MM.1S (cell line): ENCODE measurements at regions not wholly inside any gene's neighbourhood (a gene's known extent, or its start where the extent isn't known, plus 50 kb on each side); places are given as distances from the start of the nearest gene placed in this dataset.

Experiments used
- DNase-seq: peaks from one replicate; pipeline ENCODE4 v3.0.0-alpha.2; 2015
- H2AFZ ChIP-seq: fragments of 300-600 bp; sonication (generic); 2 replicates; pipeline ENCODE4 v1.6.0; 2016; ENCODE audit warnings: antibody characterized with exemption, low read length
- H3F3A ChIP-seq: fragments of 300-600 bp; sonication (generic); 2 replicates; pipeline ENCODE4 v1.6.1; 2016; ENCODE audit warnings: mild to moderate bottlenecking, antibody characterized with exemption, low read length, moderate library complexity, mixed read lengths; ENCODE audit not compliant: insufficient read depth
- H3K27ac ChIP-seq: fragments of 300-600 bp; sonication (generic); 2 replicates; pipeline ENCODE4 v1.5.1; 2016; ENCODE audit warnings: mild to moderate bottlenecking, low read length
- H3K27me3 ChIP-seq: fragments of 300-600 bp; sonication (generic); replicated peaks from 2 replicates; pipeline ENCODE4 v1.6.0; 2016; ENCODE audit warnings: low read length; ENCODE audit not compliant: insufficient read depth
- H3K36me3 ChIP-seq: fragments of 300-600 bp; sonication (generic); replicated peaks from 2 replicates; pipeline ENCODE4 v1.6.1; 2016; ENCODE audit warnings: mild to moderate bottlenecking, low read length, mixed read lengths; ENCODE audit not compliant: insufficient read depth
- H3K4me1 ChIP-seq: fragments of 300-600 bp; sonication (generic); 2 replicates; pipeline ENCODE4 v1.6.1; 2016; ENCODE audit warnings: low read length, mixed read lengths
- H3K4me2 ChIP-seq: fragments of 300-600 bp; sonication (generic); 2 replicates; pipeline ENCODE4 v1.6.0; 2016; ENCODE audit warnings: low read depth, low read length
- H3K4me3 ChIP-seq: fragments of 300-600 bp; sonication (generic); 2 replicates; pipeline ENCODE4 v1.5.1; 2016; ENCODE audit warnings: low read length, mixed read lengths
- H3K79me2 ChIP-seq: fragments of 300-600 bp; sonication (generic); 2 replicates; pipeline ENCODE4 v1.6.1; 2016; ENCODE audit warnings: mixed run types, low read length, mixed read lengths
- H3K9ac ChIP-seq: fragments of 300-600 bp; sonication (generic); 2 replicates; pipeline ENCODE4 v1.6.1; 2016; ENCODE audit warnings: low read length, mixed read lengths
- H3K9me2 ChIP-seq: fragments of 300-600 bp; sonication (generic); replicated peaks from 2 replicates; pipeline ENCODE4 v1.6.1; 2016; ENCODE audit warnings: mild to moderate bottlenecking, low read length, mixed read lengths; ENCODE audit not compliant: insufficient read depth
- H3K9me3 ChIP-seq: fragments of 300-600 bp; sonication (generic); replicated peaks from 2 replicates; pipeline ENCODE4 v1.6.1; 2016; ENCODE audit warnings: mild to moderate bottlenecking, low read length, mixed read lengths; ENCODE audit not compliant: insufficient read depth
- H4K20me1 ChIP-seq: fragments of 300-600 bp; sonication (generic); 2 replicates; pipeline ENCODE4 v1.6.1; 2016; ENCODE audit warnings: mild to moderate bottlenecking, low read length, moderate library complexity, mixed read lengths; ENCODE audit not compliant: insufficient read depth
- EZH2 ChIP-seq: fragments of 300-600 bp; sonication (generic); optimal IDR thresholded peaks from 2 replicates; pipeline ENCODE3; 2017; ENCODE audit warnings: low read depth, mild to moderate bottlenecking, antibody characterized with exemption, low read length, mixed read lengths
- EZH2phosphoT487 ChIP-seq: fragments of 300-600 bp; sonication (generic); IDR thresholded peaks from 2 replicates; pipeline ENCODE4 v1.6.1; 2018; ENCODE audit warnings: antibody characterized with exemption, low read length
- TF ChIP-seq, protein P1 (sequence below): fragments of 300-600 bp; sonication (generic); IDR thresholded peaks from 2 replicates; pipeline ENCODE4 v1.5.1; 2016; ENCODE audit warnings: antibody characterized with exemption, low read length, mixed read lengths

DNA sequence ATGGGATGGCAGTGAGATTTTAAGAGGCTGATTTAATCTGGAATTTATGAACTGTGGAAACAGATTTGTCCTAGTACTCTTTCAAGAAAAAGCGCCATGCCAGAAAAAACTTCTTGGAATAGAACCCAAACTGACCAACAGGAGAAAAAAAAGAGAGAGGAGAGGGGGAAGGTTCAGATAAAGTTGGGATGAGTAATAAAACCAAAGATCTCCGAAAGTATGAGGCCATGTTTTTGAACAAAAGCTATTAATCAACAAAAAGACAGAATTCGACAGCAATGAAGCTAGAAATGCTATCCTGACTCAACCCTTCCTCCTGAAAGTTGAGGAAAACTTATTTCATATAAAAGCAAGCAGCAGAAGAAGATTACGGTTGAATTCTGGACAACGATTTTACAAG lies 135.5 kb downstream of the CEMIP2 start:
- H4K20me1 ChIP-seq: no peaks in the 10 kb centered on the region
- TF ChIP-seq EZH2phosphoT487 (no peak), EZH2 (no peak)
- TF ChIP-seq, protein P1, sequence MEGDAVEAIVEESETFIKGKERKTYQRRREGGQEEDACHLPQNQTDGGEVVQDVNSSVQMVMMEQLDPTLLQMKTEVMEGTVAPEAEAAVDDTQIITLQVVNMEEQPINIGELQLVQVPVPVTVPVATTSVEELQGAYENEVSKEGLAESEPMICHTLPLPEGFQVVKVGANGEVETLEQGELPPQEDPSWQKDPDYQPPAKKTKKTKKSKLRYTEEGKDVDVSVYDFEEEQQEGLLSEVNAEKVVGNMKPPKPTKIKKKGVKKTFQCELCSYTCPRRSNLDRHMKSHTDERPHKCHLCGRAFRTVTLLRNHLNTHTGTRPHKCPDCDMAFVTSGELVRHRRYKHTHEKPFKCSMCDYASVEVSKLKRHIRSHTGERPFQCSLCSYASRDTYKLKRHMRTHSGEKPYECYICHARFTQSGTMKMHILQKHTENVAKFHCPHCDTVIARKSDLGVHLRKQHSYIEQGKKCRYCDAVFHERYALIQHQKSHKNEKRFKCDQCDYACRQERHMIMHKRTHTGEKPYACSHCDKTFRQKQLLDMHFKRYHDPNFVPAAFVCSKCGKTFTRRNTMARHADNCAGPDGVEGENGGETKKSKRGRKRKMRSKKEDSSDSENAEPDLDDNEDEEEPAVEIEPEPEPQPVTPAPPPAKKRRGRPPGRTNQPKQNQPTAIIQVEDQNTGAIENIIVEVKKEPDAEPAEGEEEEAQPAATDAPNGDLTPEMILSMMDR: no peak
- H3K36me3 ChIP-seq: no peaks in the 10 kb centered on the region
- no peak overlapping the region for H3K4me3 ChIP-seq
- H3K9me3 ChIP-seq: no peaks in the 10 kb centered on the region
- H3K27me3 ChIP-seq: no peaks in the 10 kb centered on the region
- H3K79me2 ChIP-seq: no peaks in the 10 kb centered on the region
- H2AFZ ChIP-seq: no peak overlapping the region
- H3K9me2 ChIP-seq: no peaks in the 10 kb centered on the region
- H3K4me2 ChIP-seq: no peak overlapping the region
- no peak overlapping the region for H3K27ac ChIP-seq
- H3F3A ChIP-seq: no peaks in the 10 kb centered on the region
- DNase-seq: no peak
- no peak overlapping the region for H3K9ac ChIP-seq
- H3K4me1 ChIP-seq: no peaks in the 10 kb centered on the region

DNA sequence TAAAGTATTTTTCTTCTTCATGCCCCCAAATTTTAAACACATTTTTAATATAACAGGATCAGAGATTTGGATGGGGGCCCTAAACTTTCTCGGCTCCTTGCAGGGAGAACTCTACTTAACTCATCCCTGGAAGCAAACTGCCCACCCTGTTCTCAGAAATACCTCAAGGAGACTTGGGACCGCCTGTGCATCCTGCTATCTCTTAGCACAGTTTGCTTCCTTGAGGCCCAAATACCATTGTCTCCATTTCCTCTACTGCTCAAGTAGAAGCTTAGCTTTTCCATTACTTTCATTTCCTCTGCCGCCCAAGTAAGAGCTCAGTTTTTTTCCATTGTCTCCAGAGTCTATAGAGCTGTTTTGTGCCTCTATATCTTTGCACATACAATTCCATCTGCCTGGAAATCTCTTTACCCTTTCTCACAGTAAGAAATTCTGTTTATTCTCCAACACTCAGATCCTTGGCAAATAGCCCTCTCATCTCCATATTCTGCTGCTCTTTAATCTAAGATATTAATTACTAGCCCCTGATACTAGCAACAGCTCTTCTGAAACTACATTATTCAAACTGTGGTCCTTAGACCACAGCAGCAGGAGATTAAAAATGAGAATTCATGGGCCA lies 137.8 kb downstream of the CEMIP2 start:
- H3K4me2 ChIP-seq: no peak overlapping the region
- H3K36me3 ChIP-seq: no peaks in the 10 kb centered on the region
- no peak for DNase-seq
- H3K9me2 ChIP-seq: no peaks in the 10 kb centered on the region
- TF ChIP-seq EZH2phosphoT487 (no peak), EZH2 (no peak)
- TF ChIP-seq, protein P1: no peak
- H3K79me2 ChIP-seq: no peaks in the 10 kb centered on the region
- H3K27ac ChIP-seq: no peak overlapping the region
- no peaks in the 10 kb centered on the region for H4K20me1 ChIP-seq
- H2AFZ ChIP-seq: no peak overlapping the region
- H3K27me3 ChIP-seq: no peaks in the 10 kb centered on the region
- H3K9me3 ChIP-seq: no peaks in the 10 kb centered on the region
- no peak overlapping the region for H3K4me3 ChIP-seq
- H3K4me1 ChIP-seq: no peaks in the 10 kb centered on the region
- H3K9ac ChIP-seq: no peak overlapping the region
- no peaks in the 10 kb centered on the region for H3F3A ChIP-seq

DNA sequence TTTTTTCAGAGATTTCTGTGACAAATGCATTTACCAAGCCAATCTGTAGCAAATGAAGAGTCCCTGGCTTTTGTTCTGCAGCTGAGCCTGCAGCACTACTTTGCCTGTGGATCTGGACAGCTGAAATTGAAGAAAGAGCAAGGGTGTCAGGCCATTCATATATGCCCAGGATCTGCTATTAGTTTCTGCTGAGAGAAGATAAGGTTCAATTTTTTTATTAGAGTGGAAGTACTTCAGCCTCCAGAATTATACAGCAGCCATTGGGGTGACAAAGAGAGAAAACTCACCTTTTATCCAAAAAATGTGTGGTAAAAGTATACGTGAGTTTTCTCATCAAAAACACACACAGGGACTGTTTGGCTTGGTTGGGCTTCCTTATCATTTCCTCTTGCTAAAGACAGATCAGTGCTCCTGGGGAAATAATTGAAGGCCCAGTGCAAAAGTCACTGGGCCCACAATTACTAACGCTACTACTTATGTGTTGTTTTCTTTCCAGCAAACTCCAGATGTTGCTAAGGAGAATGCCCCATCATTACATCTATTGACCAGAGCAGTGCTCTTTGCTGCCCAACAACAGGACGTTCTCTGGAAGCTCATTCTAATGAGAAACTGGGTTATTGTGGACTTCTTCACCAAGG lies 138.6 kb downstream of the CEMIP2 start:
- no peak overlapping the region for H3K4me2 ChIP-seq
- no peak for DNase-seq
- H3K4me3 ChIP-seq: no peak overlapping the region
- no peaks in the 10 kb centered on the region for H3F3A ChIP-seq
- H3K27me3 ChIP-seq: no peaks in the 10 kb centered on the region
- TF ChIP-seq, protein P1: no peak
- TF ChIP-seq EZH2 (no peak), EZH2phosphoT487 (no peak)
- no peaks in the 10 kb centered on the region for H3K4me1 ChIP-seq
- no peaks in the 10 kb centered on the region for H3K36me3 ChIP-seq
- H3K9me3 ChIP-seq: no peaks in the 10 kb centered on the region
- no peak overlapping the region for H3K27ac ChIP-seq
- no peaks in the 10 kb centered on the region for H3K79me2 ChIP-seq
- H2AFZ ChIP-seq: no peak overlapping the region
- H4K20me1 ChIP-seq: no peaks in the 10 kb centered on the region
- no peak overlapping the region for H3K9ac ChIP-seq
- H3K9me2 ChIP-seq: no peaks in the 10 kb centered on the region
